H9 (cell line): ENCODE measurements at regions not wholly inside any gene's neighbourhood (a gene's known extent, or its start where the extent isn't known, plus 50 kb on each side); places are given as distances from the start of the nearest gene placed in this dataset.

Experiments used
- DNase-seq: peaks from one replicate; pipeline ENCODE4 v3.0.0-alpha.2; 2017
- H2AFZ ChIP-seq: one replicate; pipeline ENCODE4 v1.6.1; 2013; ENCODE audit warnings: mild to moderate bottlenecking, low read length, control low read depth, moderate library complexity
- H2AK5ac ChIP-seq: 2 replicates; pipeline ENCODE4 v1.6.1; 2013; ENCODE audit warnings: low read length, control low read depth, mixed read lengths; ENCODE audit not compliant: insufficient read length
- H2BK120ac ChIP-seq: one replicate; pipeline ENCODE4 v1.6.1; 2013; ENCODE audit warnings: low read depth, mild to moderate bottlenecking, low read length, control low read depth, inconsistent platforms; ENCODE audit not compliant: poor library complexity, severe bottlenecking
- H2BK12ac ChIP-seq: 2 replicates; pipeline ENCODE4 v1.6.1; 2013; ENCODE audit warnings: low read length, control low read depth, mixed read lengths, low read depth; ENCODE audit not compliant: insufficient read length
- H2BK15ac ChIP-seq: 2 replicates; pipeline ENCODE4 v1.6.1; 2013; ENCODE audit warnings: low read depth, low read length, control low read depth
- H2BK20ac ChIP-seq: one replicate; pipeline ENCODE4 v1.6.1; 2013; ENCODE audit warnings: low read depth, mild to moderate bottlenecking, low read length, control low read depth, inconsistent platforms; ENCODE audit not compliant: poor library complexity, severe bottlenecking
- H2BK5ac ChIP-seq: 2 replicates; pipeline ENCODE4 v1.6.1; 2013; ENCODE audit warnings: low read length, control low read depth, mixed read lengths; ENCODE audit not compliant: insufficient read length
- H3K14ac ChIP-seq: 2 replicates; pipeline ENCODE4 v1.6.1; 2013; ENCODE audit warnings: low read length, control low read depth; ENCODE audit not compliant: insufficient read depth
- H3K18ac ChIP-seq: 2 replicates; pipeline ENCODE4 v1.6.1; 2013; ENCODE audit warnings: low read depth, mild to moderate bottlenecking, mixed read lengths, low read length, control low read depth; ENCODE audit not compliant: insufficient read length
- H3K23ac ChIP-seq: 2 replicates; pipeline ENCODE4 v1.6.1; 2013; ENCODE audit warnings: low read length, control low read depth, mixed read lengths, low read depth; ENCODE audit not compliant: insufficient read length
- H3K23me2 ChIP-seq: 2 replicates; pipeline ENCODE4 v1.6.1; 2013; ENCODE audit warnings: low read depth, mild to moderate bottlenecking, mixed read lengths, low read length, control low read depth; ENCODE audit not compliant: insufficient read length, poor library complexity, severe bottlenecking
- H3K27ac ChIP-seq: 2 replicates; pipeline ENCODE4 v1.5.1; 2013; ENCODE audit warnings: low read length, control low read depth, mixed read lengths, low read depth; ENCODE audit not compliant: insufficient read length
- H3K27me3 ChIP-seq: 2 replicates; pipeline ENCODE4 v1.6.1; 2013; ENCODE audit warnings: low read length, control low read depth, inconsistent platforms; ENCODE audit not compliant: insufficient read depth
- H3K4ac ChIP-seq: 2 replicates; pipeline ENCODE4 v1.6.1; 2013; ENCODE audit warnings: low read depth, mild to moderate bottlenecking, control low read depth, inconsistent platforms, low read length, moderate library complexity
- H3K4me1 ChIP-seq: 2 replicates; pipeline ENCODE4 v1.6.1; 2013; ENCODE audit warnings: low read length, control low read depth, inconsistent platforms; ENCODE audit not compliant: insufficient read depth
- H3K4me2 ChIP-seq: 2 replicates; pipeline ENCODE4 v1.6.1; 2013; ENCODE audit warnings: low read length, control low read depth, mixed read lengths; ENCODE audit not compliant: insufficient read length, insufficient read depth
- H3K56ac ChIP-seq: 2 replicates; pipeline ENCODE4 v1.6.1; 2013; ENCODE audit warnings: low read depth, mild to moderate bottlenecking, mixed read lengths, low read length, control low read depth; ENCODE audit not compliant: insufficient read length
- H3K79me1 ChIP-seq: 2 replicates; pipeline ENCODE4 v1.6.1; 2013; ENCODE audit warnings: low read depth, mild to moderate bottlenecking, moderate library complexity, low read length, control low read depth, inconsistent platforms; ENCODE audit not compliant: insufficient read depth, poor library complexity, severe bottlenecking
- H3K79me2 ChIP-seq: 2 replicates; pipeline ENCODE4 v1.6.1; 2013; ENCODE audit warnings: low read length, control low read depth, inconsistent platforms; ENCODE audit not compliant: insufficient read depth
- H3K9ac ChIP-seq: 2 replicates; pipeline ENCODE4 v1.6.1; 2013; ENCODE audit warnings: low read length, control low read depth, mixed read lengths; ENCODE audit not compliant: insufficient read length; ENCODE audit errors: extremely low read depth
- H3K9me3 ChIP-seq: one replicate; pipeline ENCODE4 v1.6.1; 2013; ENCODE audit warnings: low read depth, low read length, inconsistent platforms; ENCODE audit not compliant: control insufficient read depth
- H3T11ph ChIP-seq: one replicate; pipeline ENCODE4 v1.6.1; 2013; ENCODE audit warnings: mild to moderate bottlenecking, low read length, control low read depth, inconsistent platforms
- H4K20me1 ChIP-seq: one replicate; pipeline ENCODE4 v1.6.1; 2013; ENCODE audit not compliant: control insufficient read depth, insufficient read length, insufficient read depth
- H4K5ac ChIP-seq: 2 replicates; pipeline ENCODE4 v1.6.1; 2013; ENCODE audit warnings: low read depth, mild to moderate bottlenecking, mixed read lengths, low read length, control low read depth; ENCODE audit not compliant: insufficient read length
- H4K8ac ChIP-seq: replicated peaks from 2 replicates; pipeline ENCODE4 v1.6.1; 2013; ENCODE audit warnings: low read length, control low read depth, mixed read lengths, low read depth; ENCODE audit not compliant: insufficient read length
- H4K91ac ChIP-seq: 2 replicates; pipeline ENCODE4 v1.6.1; 2013; ENCODE audit warnings: low read depth, mild to moderate bottlenecking, moderate library complexity, mixed read lengths, low read length, control low read depth; ENCODE audit not compliant: insufficient read length
- H3K27ac Mint-ChIP-seq, 3 experiments: 2 replicates in 2 of 3; 3 replicates in 1 of 3; pipeline ENCODE4 v1.8.0; 2020 to 2021; ENCODE audit warnings: mixed read lengths in 3 of 3, mild to moderate bottlenecking in 1 of 3, moderate library complexity in 1 of 3
- H3K27me3 Mint-ChIP-seq: 2 replicates; pipeline ENCODE4 v1.8.0; 2021; ENCODE audit warnings: low read depth, mild to moderate bottlenecking, moderate library complexity, mixed read lengths
- H3K36me3 Mint-ChIP-seq, 3 experiments: 2 replicates in 2 of 3; 3 replicates in 1 of 3; pipeline ENCODE4 v1.8.0; 2020 to 2021; ENCODE audit warnings: low read depth in 3 of 3, mixed read lengths in 3 of 3; ENCODE audit not compliant: insufficient read depth in 1 of 3
- H3K4me1 Mint-ChIP-seq, 2 experiments: 2 replicates each; pipeline ENCODE4 v1.8.0; 2020; ENCODE audit warnings: mixed read lengths in 2 of 2
- H3K4me3 Mint-ChIP-seq, 2 experiments: 2 replicates in 1 of 2; 3 replicates in 1 of 2; pipeline ENCODE4 v1.8.0; 2020 to 2021; ENCODE audit warnings: mild to moderate bottlenecking in 2 of 2, mixed read lengths in 2 of 2, moderate library complexity in 1 of 2
- H3K9me3 Mint-ChIP-seq, 2 experiments: 2 replicates in 1 of 2; 3 replicates in 1 of 2; pipeline ENCODE4 v1.8.0; 2020; ENCODE audit warnings: mild to moderate bottlenecking in 2 of 2, mixed read lengths in 2 of 2, moderate library complexity in 1 of 2
- WGBS: extraction: QIAGEN DNeasy Blood & Tissue Kit; methylation state at CpG from one replicate; pipeline ENCODE4 v1.1.7; 2013; ENCODE audit warnings: missing lambda C conversion rate, low lambda C conversion rate, mixed read lengths; ENCODE audit not compliant: insufficient read length; ENCODE audit errors: extremely low coverage; 5-methylcytosine and 5-hydroxymethylcytosine counted together
- TF ChIP-seq, protein P1 (sequence below): fragments of 200-600 bp; sonication (generic); conservative IDR thresholded peaks from 3 replicates; pipeline ENCODE4 v1.8.0; 2021; ENCODE audit warnings: antibody characterized with exemption, mild to moderate bottlenecking

DNA sequence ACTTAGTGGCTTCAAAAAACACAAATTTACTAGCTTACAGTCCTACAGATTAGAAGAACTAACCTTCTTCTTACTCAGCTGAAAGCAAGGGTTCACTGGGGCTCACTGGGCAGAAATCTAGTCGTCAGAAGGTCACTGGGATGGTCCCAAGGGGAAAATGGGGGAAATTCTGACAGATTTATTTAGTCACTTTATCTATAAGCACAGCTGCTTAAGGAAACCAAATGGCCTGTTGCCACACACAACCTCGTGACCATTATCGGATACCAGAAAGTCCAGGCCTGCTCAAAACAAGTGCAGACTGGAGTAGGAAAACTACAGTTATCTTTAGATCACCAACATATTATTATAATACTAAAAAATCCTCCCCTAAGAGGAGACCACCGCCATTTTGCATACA, 374.6 kb upstream of the ASIC2 start:
- Histone ChIP-seq H2AFZ (no peak overlapping the region), H3K79me2 (no peaks in the 10 kb centered on the region), H3K18ac (no peak overlapping the region), H3K79me1 (no peaks in the 10 kb centered on the region), H3K9ac (no peak overlapping the region), H3T11ph (no peak overlapping the region), H2AK5ac (no peak overlapping the region), H2BK15ac (no peak overlapping the region), H2BK5ac (no peak overlapping the region), H2BK120ac (no peak overlapping the region), H4K91ac (no peak overlapping the region), H3K27me3 (no peaks in the 10 kb centered on the region), H3K4ac (no peak overlapping the region), H2BK20ac (no peak overlapping the region), H3K23ac (no peak overlapping the region), H4K5ac (no peak overlapping the region), H3K9me3 (no peaks in the 10 kb centered on the region), H3K27ac (no peak overlapping the region), H3K4me2 (no peak overlapping the region), H4K8ac (no peak overlapping the region), H3K14ac (no peak overlapping the region), H4K20me1 (no peaks in the 10 kb centered on the region), H3K23me2 (no peaks in the 10 kb centered on the region), H2BK12ac (no peak overlapping the region), H3K4me1 (no peaks in the 10 kb centered on the region; the same call in 1 of the 2 replicates), H3K56ac (no peak overlapping the region)
- TF ChIP-seq, protein P1, sequence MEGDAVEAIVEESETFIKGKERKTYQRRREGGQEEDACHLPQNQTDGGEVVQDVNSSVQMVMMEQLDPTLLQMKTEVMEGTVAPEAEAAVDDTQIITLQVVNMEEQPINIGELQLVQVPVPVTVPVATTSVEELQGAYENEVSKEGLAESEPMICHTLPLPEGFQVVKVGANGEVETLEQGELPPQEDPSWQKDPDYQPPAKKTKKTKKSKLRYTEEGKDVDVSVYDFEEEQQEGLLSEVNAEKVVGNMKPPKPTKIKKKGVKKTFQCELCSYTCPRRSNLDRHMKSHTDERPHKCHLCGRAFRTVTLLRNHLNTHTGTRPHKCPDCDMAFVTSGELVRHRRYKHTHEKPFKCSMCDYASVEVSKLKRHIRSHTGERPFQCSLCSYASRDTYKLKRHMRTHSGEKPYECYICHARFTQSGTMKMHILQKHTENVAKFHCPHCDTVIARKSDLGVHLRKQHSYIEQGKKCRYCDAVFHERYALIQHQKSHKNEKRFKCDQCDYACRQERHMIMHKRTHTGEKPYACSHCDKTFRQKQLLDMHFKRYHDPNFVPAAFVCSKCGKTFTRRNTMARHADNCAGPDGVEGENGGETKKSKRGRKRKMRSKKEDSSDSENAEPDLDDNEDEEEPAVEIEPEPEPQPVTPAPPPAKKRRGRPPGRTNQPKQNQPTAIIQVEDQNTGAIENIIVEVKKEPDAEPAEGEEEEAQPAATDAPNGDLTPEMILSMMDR = no peak
- no peaks in the 10 kb centered on the region for H3K36me3 Mint-ChIP-seq
- no peak overlapping the region; a peak in 1 of 7 replicates for H3K27ac Mint-ChIP-seq
- DNase-seq = no peak
- no CpG with 5 or more reads among the region's 4 CpGs for WGBS
- no peaks in the 10 kb centered on the region for H3K9me3 Mint-ChIP-seq
- H3K4me3 Mint-ChIP-seq = no peak overlapping the region
- peaks cover 5% of the 10 kb centered on the region for H3K27me3 Mint-ChIP-seq
- no peaks in the 10 kb centered on the region for H3K4me1 Mint-ChIP-seq
